ENCODE measurements at regions not wholly inside any gene's neighbourhood (a gene's known extent, or its start where the extent isn't known, plus 50 kb on each side); places are given as distances from the start of the nearest gene placed in this dataset.

- no peak for DNase-seq (ENCODE audit: extremely low read depth, low read depth)
Observed at GRCh38 chr14:44788612-44789011, 173.1 kb downstream of the KLHL28 start.

GRCh38 chr14:44785096-44785495 lies 176.7 kb downstream of the KLHL28 start:
- no peak for DNase-seq (ENCODE audit: extremely low read depth, low read depth)

DNA sequence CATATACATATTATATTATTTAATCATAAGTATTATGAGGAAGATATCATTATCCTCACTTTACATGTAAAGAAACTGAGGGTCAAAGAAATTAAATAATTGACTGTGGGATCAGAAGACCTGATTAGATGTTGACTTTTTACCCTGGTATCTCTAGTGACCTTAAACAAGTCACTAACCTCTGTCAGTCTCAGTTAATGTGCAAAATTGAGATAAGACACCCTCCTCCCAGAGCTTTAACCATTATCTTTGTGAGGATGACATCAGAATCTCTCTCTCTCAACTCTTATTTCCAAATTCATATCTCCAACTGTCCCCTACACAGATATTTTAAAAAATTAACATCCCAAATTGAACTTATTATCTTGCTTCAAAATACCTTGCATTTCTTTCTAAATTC lies 177.8 kb downstream of the KLHL28 start:
- no peak for DNase-seq (ENCODE audit: extremely low read depth, low read depth)

DNA sequence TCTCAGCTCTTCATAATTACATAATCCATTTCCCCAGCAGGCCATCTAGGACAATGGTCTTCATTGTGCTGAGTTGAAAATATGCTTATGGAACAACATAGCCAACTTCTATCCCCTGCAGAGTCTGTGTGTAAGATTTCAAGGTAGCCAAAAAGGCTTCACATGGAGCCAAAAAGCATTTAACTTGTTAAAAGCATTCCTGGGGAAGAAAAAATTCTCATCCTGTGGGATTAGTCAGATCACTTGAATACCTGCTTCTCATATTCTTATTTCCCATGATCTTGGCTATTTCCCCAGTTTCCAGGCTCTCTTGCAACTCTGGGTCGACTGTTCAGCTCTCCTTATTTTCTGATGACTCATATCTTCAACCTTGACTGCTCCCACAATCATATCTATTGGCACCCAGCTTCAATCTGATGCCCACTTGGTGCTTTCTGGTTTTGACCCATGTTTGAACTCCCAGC lies 178.9 kb downstream of the KLHL28 start:
- DNase-seq (ENCODE audit: extremely low read depth, low read depth), result no peak

DNA sequence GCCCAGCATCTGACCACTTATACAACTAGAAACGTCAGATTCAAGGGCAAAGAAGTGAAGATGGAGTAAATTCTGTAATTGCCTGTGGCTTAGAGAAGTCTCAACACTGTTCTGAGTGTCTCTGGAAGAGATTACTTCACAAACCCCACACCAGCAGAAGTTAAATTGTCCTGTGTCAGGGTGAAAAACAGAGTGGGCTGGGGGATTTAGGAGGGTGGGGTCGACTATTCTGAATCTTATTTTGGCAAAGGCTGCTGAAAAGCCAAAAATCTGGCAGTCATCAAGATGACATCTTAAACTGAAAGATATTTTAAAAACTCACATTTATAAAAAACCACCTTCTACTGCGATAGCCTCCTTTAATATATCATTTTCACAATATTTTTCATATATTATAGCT lies 180.8 kb downstream of the KLHL28 start:
- no peak for DNase-seq (ENCODE audit: extremely low read depth, low read depth)

GRCh38 chr14:44778604-44779003 lies 183.1 kb downstream of the KLHL28 start:
- DNase-seq (ENCODE audit: extremely low read depth, low read depth), result no peak

- no peak for DNase-seq (ENCODE audit: extremely low read depth, low read depth)
Observed at GRCh38 chr14:44777584-44777983, 184.2 kb downstream of the KLHL28 start.

DNA sequence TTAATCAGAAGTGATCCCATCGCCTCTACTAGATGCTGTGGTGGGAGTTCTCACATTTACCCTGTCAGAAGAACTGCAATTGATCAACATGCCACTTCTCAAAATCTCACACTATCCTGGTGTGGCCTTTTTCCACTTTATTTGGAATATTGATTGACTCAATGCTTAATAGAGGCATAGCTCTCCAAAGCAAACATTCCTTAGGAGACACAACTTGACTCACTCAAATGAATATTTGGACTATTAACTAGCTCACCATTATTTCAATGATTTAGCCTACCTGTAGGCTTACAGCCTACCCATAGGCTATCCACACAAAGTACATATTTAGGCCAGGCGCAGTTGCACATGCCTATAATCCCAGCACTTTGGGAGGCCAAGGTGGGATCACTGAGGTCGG lies 186.5 kb downstream of the KLHL28 start:
- no peak for DNase-seq (ENCODE audit: extremely low read depth, low read depth)

- DNase-seq (ENCODE audit: extremely low read depth, low read depth), result no peak
Observed at GRCh38 chr14:44774396-44774795, 187.4 kb downstream of the KLHL28 start.

DNA sequence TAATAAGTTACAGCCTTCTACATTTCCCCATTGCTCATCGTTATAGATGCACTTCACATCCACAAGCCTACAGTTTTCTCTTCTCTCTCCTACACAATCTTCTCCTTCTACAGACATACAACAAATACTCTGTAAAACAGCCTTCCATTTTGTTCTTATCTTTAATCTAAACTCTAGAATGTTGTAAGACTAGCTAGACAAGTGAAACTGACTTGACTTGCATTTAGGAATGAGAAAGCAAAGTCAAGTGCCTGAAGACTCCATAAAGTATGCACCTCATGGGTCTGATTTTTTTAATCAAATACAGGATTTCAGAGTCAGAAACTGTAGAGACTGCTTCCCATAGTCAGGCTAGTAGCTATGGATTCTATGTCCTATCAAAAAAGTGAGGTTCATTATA lies 190.3 kb downstream of the KLHL28 start:
- DNase-seq (ENCODE audit: extremely low read depth, low read depth), result no peak

DNA sequence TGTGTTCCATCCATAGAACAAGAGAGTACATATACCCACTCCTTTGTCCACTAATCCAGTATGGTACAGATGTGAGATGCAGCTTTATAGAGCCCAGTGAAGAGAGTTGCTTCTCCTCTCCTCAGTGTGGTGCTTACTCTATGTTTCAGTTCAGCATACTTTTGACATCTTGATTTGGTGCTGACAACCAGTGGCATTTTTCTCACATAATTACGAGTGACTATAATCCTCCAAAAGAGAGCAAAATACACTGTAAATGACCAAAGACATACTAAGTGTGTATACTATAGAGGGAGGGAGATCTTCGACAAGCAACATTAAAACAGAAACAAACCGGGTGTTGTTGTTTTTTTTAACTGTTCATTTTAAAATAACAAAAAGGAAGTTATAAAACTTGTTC lies 191.5 kb downstream of the KLHL28 start:
- no peak for DNase-seq (ENCODE audit: extremely low read depth, low read depth)

DNA sequence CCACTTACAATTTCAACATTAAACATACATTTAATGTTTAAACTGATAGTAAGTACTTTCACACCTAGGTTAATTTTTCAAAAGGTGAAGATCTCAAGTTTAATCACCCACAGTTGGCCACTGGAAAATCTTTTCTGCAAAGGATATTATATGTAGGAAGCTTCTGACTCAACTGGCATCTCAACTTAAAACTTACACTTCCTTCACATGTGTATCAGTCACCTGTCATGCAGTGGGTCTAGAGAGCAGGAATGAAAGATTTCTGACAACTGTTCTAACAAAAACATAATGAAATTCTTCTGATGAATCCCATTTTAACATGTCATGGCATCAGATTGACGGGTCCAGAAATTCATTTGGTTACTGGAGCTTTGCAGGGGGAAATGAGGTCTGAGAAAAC lies 192.8 kb downstream of the KLHL28 start:
- no peak for DNase-seq (ENCODE audit: extremely low read depth, low read depth)

DNA sequence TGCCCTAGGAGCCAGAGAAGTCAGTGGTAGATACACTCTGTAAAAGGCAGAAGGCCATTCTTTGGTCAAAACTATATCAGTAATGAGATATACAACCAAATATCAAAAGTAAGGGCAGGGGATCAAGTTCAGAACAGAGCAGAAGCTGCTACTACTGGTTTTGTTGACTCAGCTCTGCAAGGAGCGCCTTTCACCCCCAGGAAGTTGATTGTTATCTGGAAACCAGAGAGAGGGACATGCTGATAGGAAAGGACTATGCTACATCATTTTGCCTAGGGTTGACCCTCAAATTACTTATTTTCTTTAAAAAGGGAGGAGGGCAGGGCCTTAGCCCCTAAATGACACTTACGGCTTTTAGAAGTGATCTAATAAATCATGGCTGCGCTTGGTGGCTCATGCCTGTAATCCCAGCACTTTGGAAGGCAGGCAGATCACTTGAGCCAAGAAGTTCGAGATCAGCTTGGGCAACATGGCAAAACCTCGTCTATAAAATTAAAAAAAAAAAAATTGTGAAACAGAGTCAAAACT lies 194.0 kb downstream of the KLHL28 start:
- no peak for DNase-seq (ENCODE audit: extremely low read depth, low read depth)

- no peak for DNase-seq (ENCODE audit: extremely low read depth, low read depth)
Observed at GRCh38 chr14:44766285-44766684, 195.5 kb downstream of the KLHL28 start.

DNA sequence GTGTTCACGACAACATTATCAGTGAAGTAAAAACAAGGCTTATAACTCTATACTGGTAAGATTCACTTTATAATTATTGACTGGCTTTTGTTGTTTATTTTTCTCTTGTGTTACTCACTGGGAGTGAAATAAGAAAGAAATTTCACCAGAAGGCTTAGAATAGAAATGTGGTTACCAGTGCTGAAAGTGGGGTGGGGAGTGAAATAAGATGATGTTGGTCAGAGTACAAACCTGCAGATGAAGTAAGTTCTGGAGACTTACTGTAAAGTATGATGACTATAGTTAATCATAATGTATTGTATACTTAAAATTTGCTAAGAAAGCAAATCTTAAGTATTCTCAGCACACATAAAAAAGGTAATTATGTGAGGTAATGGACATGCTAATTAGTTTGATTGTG lies 198.4 kb downstream of the KLHL28 start:
- no peak for DNase-seq (ENCODE audit: extremely low read depth, low read depth)

GRCh38 chr14:44759277-44759676 lies 202.5 kb downstream of the KLHL28 start:
- no peak for DNase-seq (ENCODE audit: extremely low read depth, low read depth)

GRCh38 chr14:44756554-44756953 lies 205.2 kb downstream of the KLHL28 start:
- no peak for DNase-seq (ENCODE audit: extremely low read depth, low read depth)

- no peak for DNase-seq (ENCODE audit: extremely low read depth, low read depth)
Observed at GRCh38 chr14:44745371-44745770, 216.4 kb downstream of the KLHL28 start.

GRCh38 chr14:44742202-44742601 lies 219.5 kb downstream of the KLHL28 start:
- DNase-seq (ENCODE audit: extremely low read depth, low read depth), result no peak

GRCh38 chr14:44741431-44741830 lies 220.3 kb downstream of the KLHL28 start:
- no peak for DNase-seq (ENCODE audit: extremely low read depth, low read depth)

- no peak for DNase-seq (ENCODE audit: extremely low read depth, low read depth)
Observed at GRCh38 chr14:44736326-44736725, 225.4 kb downstream of the KLHL28 start.

DNA sequence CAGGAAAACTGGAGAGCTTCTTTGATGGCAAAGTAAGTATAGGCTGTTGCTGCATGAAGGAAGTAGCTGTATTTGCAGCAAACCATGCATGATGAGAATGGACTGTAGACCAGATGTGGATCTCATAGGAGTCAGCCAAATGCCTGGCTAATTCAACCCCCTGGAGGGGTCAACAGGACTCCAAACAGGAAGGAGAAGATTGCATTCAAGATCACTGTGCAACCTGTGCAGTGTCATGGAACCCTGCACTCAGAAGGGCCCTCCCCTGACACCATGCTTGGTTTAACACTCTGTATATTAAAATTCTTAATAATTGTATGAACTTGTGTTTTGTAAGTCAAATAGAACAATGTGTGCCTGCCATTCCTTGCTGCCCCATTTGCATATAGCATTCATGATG lies 225.1 kb upstream of the FSCB start:
- DNase-seq (ENCODE audit: extremely low read depth, low read depth), result no peak

GRCh38 chr14:44730860-44731259 lies 223.8 kb upstream of the FSCB start:
- DNase-seq (ENCODE audit: extremely low read depth, low read depth), result no peak

Data from NCI-H460 (cell line).